GM23248 (cell line): ENCODE measurements at regions not wholly inside any gene's neighbourhood (a gene's known extent, or its start where the extent isn't known, plus 50 kb on each side); places are given as distances from the start of the nearest gene placed in this dataset.

Experiments
- DNase-seq: peaks from one replicate; pipeline ENCODE4 v3.0.0-alpha.2; 2015
- H2AFZ ChIP-seq: fragments of 200-600 bp; sonication (generic); 2 replicates; pipeline ENCODE4 v1.6.1; 2016; ENCODE audit warnings: antibody characterized with exemption
- H3F3A ChIP-seq: fragments of 200-600 bp; sonication (generic); 2 replicates; pipeline ENCODE4 v1.6.1; 2016; ENCODE audit warnings: mild to moderate bottlenecking, antibody characterized with exemption, mixed run types; ENCODE audit not compliant: insufficient read depth
- H3K27ac ChIP-seq: fragments of 200-600 bp; sonication (generic); 2 replicates; pipeline ENCODE4 v1.5.1; 2016; ENCODE audit warnings: mild to moderate bottlenecking
- H3K27me3 ChIP-seq: fragments of 200-600 bp; sonication (generic); replicated peaks from 2 replicates; pipeline ENCODE4 v1.6.1; 2016; ENCODE audit warnings: mild to moderate bottlenecking; ENCODE audit not compliant: insufficient read depth
- H3K36me3 ChIP-seq: fragments of 200-600 bp; sonication (generic); 2 replicates; pipeline ENCODE4 v1.6.1; 2016; ENCODE audit warnings: low read depth, mild to moderate bottlenecking
- H3K4me1 ChIP-seq: fragments of 200-600 bp; sonication (generic); 2 replicates; pipeline ENCODE4 v1.6.1; 2016; ENCODE audit warnings: mild to moderate bottlenecking; ENCODE audit not compliant: insufficient read depth
- H3K4me2 ChIP-seq: fragments of 200-600 bp; sonication (generic); one replicate; pipeline ENCODE4 v1.6.1; 2016; ENCODE audit warnings: mild to moderate bottlenecking; ENCODE audit not compliant: unreplicated experiment
- H3K4me3 ChIP-seq: fragments of 200-600 bp; sonication (generic); 2 replicates; pipeline ENCODE4 v1.5.1; 2016; ENCODE audit warnings: mild to moderate bottlenecking
- H3K79me2 ChIP-seq: fragments of 200-600 bp; sonication (generic); 2 replicates; pipeline ENCODE4 v1.6.1; 2016; ENCODE audit warnings: mild to moderate bottlenecking; ENCODE audit not compliant: insufficient read depth
- H3K9ac ChIP-seq: fragments of 200-600 bp; sonication (generic); 2 replicates; pipeline ENCODE4 v1.6.1; 2016; ENCODE audit warnings: mild to moderate bottlenecking
- H3K9me2 ChIP-seq: fragments of 200-600 bp; sonication (generic); 2 replicates; pipeline ENCODE4 v1.6.1; 2016; ENCODE audit warnings: mixed run types, mild to moderate bottlenecking, moderate library complexity; ENCODE audit not compliant: insufficient read depth
- H3K9me3 ChIP-seq: fragments of 200-600 bp; sonication (generic); one replicate; pipeline ENCODE4 v1.6.1; 2017; ENCODE audit warnings: low read depth
- H4K20me1 ChIP-seq: fragments of 200-600 bp; sonication (generic); 2 replicates; pipeline ENCODE4 v1.6.0; 2016; ENCODE audit not compliant: insufficient read depth
- EZH2 ChIP-seq: fragments of 200-600 bp; sonication (generic); IDR thresholded peaks from 2 replicates; pipeline ENCODE4 v1.6.1; 2018; ENCODE audit warnings: antibody characterized with exemption, mild to moderate bottlenecking; ENCODE audit not compliant: insufficient read depth, poor library complexity, severe bottlenecking
- EZH2phosphoT487 ChIP-seq: fragments of 200-600 bp; sonication (generic); IDR thresholded peaks from 2 replicates; pipeline ENCODE4 v1.6.1; 2018; ENCODE audit warnings: antibody characterized with exemption, moderate library complexity, mild to moderate bottlenecking, low read depth; ENCODE audit not compliant: insufficient read depth
- WGBS, 2 experiments: methylation state at CpG; one replicate each; pipeline ENCODE4 v1.1.6; 2015 to 2017; ENCODE audit warnings: low lambda C conversion rate in 2 of 2, low coverage in 1 of 2; ENCODE audit errors: missing lambda C conversion rate in 2 of 2; 5-methylcytosine and 5-hydroxymethylcytosine counted together
- in situ Hi-C: fragments of 300-500 bp; cut with MboI; formaldehyde crosslinking; loops from 2 replicates; pipeline ENCODE4 v1.15.0; 2020

- Histone ChIP-seq H3K27ac (no peak overlapping the region), H3K4me2 (no peak overlapping the region), H3K9me2 (no peaks in the 10 kb centered on the region), H4K20me1 (no peaks in the 10 kb centered on the region), H3K79me2 (no peaks in the 10 kb centered on the region), H2AFZ (no peak overlapping the region), H3K4me3 (no peak overlapping the region), H3F3A (no peaks in the 10 kb centered on the region), H3K36me3 (no peaks in the 10 kb centered on the region), H3K4me1 (no peaks in the 10 kb centered on the region; the same call in 1 of the 2 replicates), H3K9ac (no peak overlapping the region), H3K27me3 (no peaks in the 10 kb centered on the region), H3K9me3 (no peaks in the 10 kb centered on the region)
- no peak for TF ChIP-seq EZH2
- no peak for TF ChIP-seq EZH2phosphoT487
- WGBS, 2 experiments = 57 to 62% methylated on average over 5 of the region's 5 CpGs
- DNase-seq = peak; percentile 1
- in situ Hi-C loops = no loop called here
Observed at GRCh38 chr12:70070494-70071007, 172.7 kb upstream of the CNOT2 start.

- Histone ChIP-seq H2AFZ (no peak overlapping the region), H3K9me3 (no peaks in the 10 kb centered on the region), H3K9ac (no peak overlapping the region), H3K4me1 (no peaks in the 10 kb centered on the region; the same call in 1 of the 2 replicates), H3K27me3 (no peaks in the 10 kb centered on the region), H4K20me1 (no peaks in the 10 kb centered on the region), H3K4me3 (no peak overlapping the region), H3K36me3 (no peaks in the 10 kb centered on the region), H3F3A (no peaks in the 10 kb centered on the region), H3K79me2 (no peaks in the 10 kb centered on the region), H3K27ac (no peak overlapping the region), H3K4me2 (no peak overlapping the region), H3K9me2 (no peaks in the 10 kb centered on the region)
- no peak for DNase-seq
- in situ Hi-C loops = no loop called here
- TF ChIP-seq EZH2phosphoT487 (no peak), EZH2 (no peak)
Observed at GRCh38 chr12:70074510-70074909, 168.7 kb upstream of the CNOT2 start.

GRCh38 chr12:70077441-70077840, 165.8 kb upstream of the CNOT2 start:
- no peaks in the 10 kb centered on the region for H3K27me3 ChIP-seq
- TF ChIP-seq EZH2phosphoT487 (no peak), EZH2 (no peak)
- no peak overlapping the region for H3K9ac ChIP-seq
- H3K4me2 ChIP-seq = no peak overlapping the region
- DNase-seq = no peak
- H3K27ac ChIP-seq = no peak overlapping the region
- H3K79me2 ChIP-seq = no peaks in the 10 kb centered on the region
- H3K4me3 ChIP-seq = no peak overlapping the region
- no peaks in the 10 kb centered on the region for H3K9me2 ChIP-seq
- H3F3A ChIP-seq = no peaks in the 10 kb centered on the region
- H3K36me3 ChIP-seq = no peaks in the 10 kb centered on the region
- H3K4me1 ChIP-seq = no peaks in the 10 kb centered on the region
- 32 to 41% methylated on average over 2 of the region's 2 CpGs for WGBS, 2 experiments
- H4K20me1 ChIP-seq = no peaks in the 10 kb centered on the region
- H2AFZ ChIP-seq = no peak overlapping the region
- no peaks in the 10 kb centered on the region for H3K9me3 ChIP-seq
- in situ Hi-C loops = no loop called here

GRCh38 chr12:70078161-70078560, 165.1 kb upstream of the CNOT2 start:
- Histone ChIP-seq H2AFZ (no peak overlapping the region), H3K27me3 (no peaks in the 10 kb centered on the region), H3K36me3 (no peaks in the 10 kb centered on the region), H3K9me3 (no peaks in the 10 kb centered on the region), H4K20me1 (no peaks in the 10 kb centered on the region), H3F3A (no peaks in the 10 kb centered on the region), H3K4me3 (no peak overlapping the region), H3K4me1 (no peaks in the 10 kb centered on the region), H3K9ac (no peak overlapping the region), H3K4me2 (no peak overlapping the region), H3K9me2 (no peaks in the 10 kb centered on the region), H3K79me2 (no peaks in the 10 kb centered on the region), H3K27ac (no peak overlapping the region)
- DNase-seq = no peak
- TF ChIP-seq EZH2phosphoT487 (no peak), EZH2 (no peak)
- in situ Hi-C loops = no loop called here
- 52 to 54% methylated on average over 2 of the region's 2 CpGs for WGBS, 2 experiments

DNA sequence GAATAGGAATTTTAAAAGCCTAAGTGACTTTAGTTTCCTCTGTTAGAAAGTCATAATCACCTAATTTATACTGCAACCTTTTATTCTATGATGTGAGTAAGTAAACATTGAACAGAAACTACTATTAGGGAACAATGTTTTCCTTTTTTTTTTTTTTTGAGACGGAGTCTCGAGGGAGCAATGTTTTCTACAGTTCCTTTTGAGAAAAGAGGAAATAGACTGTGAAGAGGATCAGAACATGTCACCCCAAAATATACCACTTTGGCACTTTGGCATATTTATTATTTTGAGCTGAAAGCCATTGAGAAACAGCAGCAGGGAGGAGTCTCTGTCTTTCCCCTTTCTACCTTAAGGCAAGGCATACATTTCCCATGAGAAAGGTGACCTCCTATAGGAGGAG, 162.7 kb upstream of the CNOT2 start:
- no peaks in the 10 kb centered on the region for H3K4me1 ChIP-seq
- H3K79me2 ChIP-seq = no peaks in the 10 kb centered on the region
- no peak overlapping the region for H3K27ac ChIP-seq
- H3K9me2 ChIP-seq = no peaks in the 10 kb centered on the region
- no peaks in the 10 kb centered on the region for H3K9me3 ChIP-seq
- H4K20me1 ChIP-seq = no peaks in the 10 kb centered on the region
- 66 to 87% methylated on average over 2 of the region's 2 CpGs for WGBS, 2 experiments
- no peak overlapping the region for H3K4me3 ChIP-seq
- H2AFZ ChIP-seq = no peak overlapping the region
- no peaks in the 10 kb centered on the region for H3K27me3 ChIP-seq
- H3K36me3 ChIP-seq = no peaks in the 10 kb centered on the region
- no peak for TF ChIP-seq EZH2
- no peak for TF ChIP-seq EZH2phosphoT487
- no peaks in the 10 kb centered on the region for H3F3A ChIP-seq
- H3K9ac ChIP-seq = no peak overlapping the region
- in situ Hi-C loops = no loop called here
- H3K4me2 ChIP-seq = no peak overlapping the region
- DNase-seq = no peak
